ENCODE measurements at regions not wholly inside any gene's neighbourhood (a gene's known extent, or its start where the extent isn't known, plus 50 kb on each side); places are given as distances from the start of the nearest gene placed in this dataset.
A peak's percentile ranks its signal among the peaks of the same experiment; 100 is the strongest.
"Not testable (repeated sequence)": the region's sequence is repeated elsewhere in the genome, so short reads cannot be mapped to it uniquely, and the experiment has no call there.

DNA sequence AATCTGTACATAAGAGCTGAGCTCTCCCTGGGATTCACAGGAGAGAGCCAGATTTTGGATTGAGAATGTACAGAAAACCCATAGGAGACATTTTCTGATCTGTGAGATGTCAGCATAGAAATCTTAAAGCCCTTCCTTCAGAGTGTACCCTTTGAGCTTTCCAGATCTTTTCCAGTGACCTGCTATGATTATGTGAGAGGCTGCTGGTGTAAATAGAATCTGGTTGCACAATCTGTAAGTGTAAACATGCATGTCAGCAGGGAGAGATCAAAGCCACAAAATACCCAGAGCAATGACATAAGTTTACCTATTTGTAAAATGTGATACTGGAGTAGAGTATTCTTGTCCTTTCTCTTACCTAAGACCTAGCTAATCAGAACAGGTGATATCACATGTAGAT, 471.9 kb downstream of the FOXD4L5 start:
- not testable (repeated sequence) for H3K27me3 Mint-ChIP-seq (ENCODE audit: insufficient read depth); H3K4me1 Mint-ChIP-seq (ENCODE audit: low read depth); H3K4me3 Mint-ChIP-seq; H3K9me3 Mint-ChIP-seq; H3K27ac Mint-ChIP-seq; H3K36me3 Mint-ChIP-seq (ENCODE audit: low read depth); DNase-seq

DNA sequence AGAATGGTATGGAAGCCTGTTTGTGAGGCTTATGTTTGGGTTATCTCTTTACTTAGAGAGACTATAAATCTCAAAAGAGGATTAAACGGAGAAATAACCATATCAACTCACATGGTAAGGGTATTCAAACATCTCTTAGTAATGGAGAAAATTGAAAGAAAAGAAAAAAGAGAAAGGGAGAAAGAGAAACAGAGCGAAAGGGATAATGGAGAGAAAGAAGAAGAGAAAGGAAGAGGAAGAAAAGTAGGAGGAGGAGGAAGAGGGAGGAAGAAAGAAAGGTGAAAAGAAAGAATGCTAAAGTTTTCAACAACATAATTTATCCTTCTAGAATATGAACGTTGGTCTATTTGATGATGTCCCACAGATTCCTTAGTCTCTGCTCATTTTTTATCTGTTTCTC, 506.3 kb downstream of the FOXD4L5 start:
- not testable (repeated sequence) for H3K9me3 Mint-ChIP-seq; H3K36me3 Mint-ChIP-seq (ENCODE audit: low read depth); H3K4me1 Mint-ChIP-seq (ENCODE audit: low read depth); H3K27me3 Mint-ChIP-seq (ENCODE audit: insufficient read depth); DNase-seq; H3K27ac Mint-ChIP-seq; H3K4me3 Mint-ChIP-seq

DNA sequence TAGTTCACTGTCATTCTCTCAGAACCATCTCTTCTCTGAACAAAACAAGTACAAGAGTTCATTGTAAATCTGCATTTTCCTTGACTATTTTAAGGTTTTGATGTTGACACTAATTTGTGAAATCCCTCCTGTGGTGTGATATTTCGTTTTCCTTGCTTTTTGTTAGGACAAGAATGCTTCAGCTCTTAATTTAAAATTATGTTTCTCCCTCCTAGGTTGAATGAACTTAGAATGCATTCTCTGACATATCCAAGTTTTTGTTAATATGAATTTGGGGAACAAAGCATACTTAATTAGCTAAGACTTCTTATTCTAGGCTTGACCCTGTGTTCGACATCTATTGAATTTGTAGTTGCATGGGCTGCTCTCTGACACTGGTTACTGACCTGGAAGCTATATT, 508.7 kb downstream of the FOXD4L5 start:
- not testable (repeated sequence) for DNase-seq; H3K27me3 Mint-ChIP-seq (ENCODE audit: insufficient read depth); H3K4me3 Mint-ChIP-seq; H3K4me1 Mint-ChIP-seq (ENCODE audit: low read depth); H3K27ac Mint-ChIP-seq; H3K36me3 Mint-ChIP-seq (ENCODE audit: low read depth); H3K9me3 Mint-ChIP-seq

DNA sequence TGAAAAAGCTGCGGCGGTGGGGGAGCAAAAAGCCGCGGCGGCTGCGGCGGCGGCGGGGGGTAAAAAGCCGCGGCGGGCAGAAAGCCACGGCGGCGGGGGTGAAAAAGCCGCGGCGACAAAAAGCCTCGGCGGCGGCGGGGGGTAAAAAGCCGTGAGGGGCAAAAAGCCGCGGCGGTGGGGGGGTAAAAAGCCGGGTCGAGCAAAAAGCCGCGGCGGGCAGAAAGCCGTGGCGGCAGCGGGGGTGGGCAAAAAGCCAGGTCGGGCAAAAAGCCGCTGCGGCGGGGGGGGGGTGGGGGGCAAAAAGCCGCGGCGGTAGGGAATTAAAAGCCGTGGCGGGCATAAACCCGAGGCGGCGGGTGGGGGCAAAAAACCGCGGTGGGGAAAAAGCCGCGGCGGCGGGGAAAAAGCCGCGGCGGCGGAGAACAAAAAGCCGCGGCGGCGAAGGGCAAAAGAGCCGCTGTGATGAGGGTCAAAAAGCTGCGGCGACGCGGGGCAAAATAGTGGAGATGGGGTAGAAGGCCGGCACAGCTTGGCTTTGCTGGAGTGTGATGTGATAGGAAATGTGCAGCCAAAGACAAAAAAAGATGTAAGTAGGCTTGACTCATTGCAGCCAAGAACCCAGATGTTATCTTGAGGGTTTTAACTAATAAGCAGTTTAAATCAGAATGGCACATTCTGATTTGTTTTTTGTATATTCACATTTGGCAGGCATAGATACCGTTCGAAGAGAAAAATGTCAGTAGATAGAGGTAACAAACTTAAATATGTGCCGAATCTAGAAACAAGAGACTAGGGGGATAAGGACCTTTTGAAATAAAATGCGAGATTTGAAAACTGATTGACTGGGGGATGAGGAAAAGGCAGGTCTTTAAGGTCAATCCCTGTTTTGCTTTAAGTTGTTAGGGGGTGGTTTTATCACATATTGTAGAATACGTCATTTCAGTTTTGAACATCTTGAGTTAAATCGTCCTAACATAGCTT, 509.9 kb downstream of the FOXD4L5 start:
- H3K4me3 Mint-ChIP-seq; H3K27ac Mint-ChIP-seq; H3K9me3 Mint-ChIP-seq; H3K4me1 Mint-ChIP-seq (ENCODE audit: low read depth); H3K27me3 Mint-ChIP-seq (ENCODE audit: insufficient read depth); H3K36me3 Mint-ChIP-seq (ENCODE audit: low read depth); DNase-seq: not testable (repeated sequence)

DNA sequence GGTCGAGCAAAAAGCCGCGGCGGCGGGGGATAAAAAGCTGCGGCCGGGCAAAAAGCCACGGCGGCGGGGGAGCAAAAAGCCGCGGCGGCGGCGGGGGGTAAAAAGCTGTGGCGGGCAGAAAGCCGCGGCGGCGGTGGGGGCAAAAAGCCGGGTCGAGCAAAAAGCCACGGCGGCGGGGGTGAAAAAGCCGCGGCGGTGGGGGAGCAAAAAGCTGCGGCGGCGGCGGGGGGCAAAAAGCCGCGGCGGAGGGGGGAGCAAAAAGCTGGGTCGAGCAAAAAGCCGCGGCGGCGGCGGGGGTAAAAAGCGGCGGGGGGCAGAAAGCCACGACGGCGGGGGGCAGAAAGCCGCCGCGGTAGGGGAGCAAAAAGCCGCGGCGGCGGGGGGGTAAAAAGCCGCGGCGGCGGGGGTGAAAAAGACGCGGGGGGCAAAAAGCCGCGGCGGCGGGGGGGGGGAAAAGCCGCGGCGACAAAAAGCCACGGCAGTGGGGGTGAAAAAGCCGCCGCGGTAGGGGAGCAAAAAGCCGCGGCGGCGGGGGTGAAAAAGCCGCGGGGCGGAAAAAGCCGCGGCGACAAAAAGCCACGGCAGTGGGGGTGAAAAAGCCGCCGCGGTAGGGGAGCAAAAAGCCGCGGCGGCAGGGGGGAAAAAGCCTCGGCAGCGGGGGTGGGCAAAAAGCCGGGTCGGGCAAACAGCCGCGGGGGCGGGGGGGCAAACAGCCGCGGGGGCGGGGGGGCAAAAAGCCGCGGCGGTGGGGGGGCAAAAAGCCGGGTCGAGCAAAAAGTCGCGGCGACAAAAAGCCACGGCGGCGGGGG, 510.8 kb downstream of the FOXD4L5 start:
- DNase-seq; H3K27me3 Mint-ChIP-seq (ENCODE audit: insufficient read depth); H3K9me3 Mint-ChIP-seq; H3K4me3 Mint-ChIP-seq; H3K4me1 Mint-ChIP-seq (ENCODE audit: low read depth); H3K27ac Mint-ChIP-seq; H3K36me3 Mint-ChIP-seq (ENCODE audit: low read depth): not testable (repeated sequence)

DNA sequence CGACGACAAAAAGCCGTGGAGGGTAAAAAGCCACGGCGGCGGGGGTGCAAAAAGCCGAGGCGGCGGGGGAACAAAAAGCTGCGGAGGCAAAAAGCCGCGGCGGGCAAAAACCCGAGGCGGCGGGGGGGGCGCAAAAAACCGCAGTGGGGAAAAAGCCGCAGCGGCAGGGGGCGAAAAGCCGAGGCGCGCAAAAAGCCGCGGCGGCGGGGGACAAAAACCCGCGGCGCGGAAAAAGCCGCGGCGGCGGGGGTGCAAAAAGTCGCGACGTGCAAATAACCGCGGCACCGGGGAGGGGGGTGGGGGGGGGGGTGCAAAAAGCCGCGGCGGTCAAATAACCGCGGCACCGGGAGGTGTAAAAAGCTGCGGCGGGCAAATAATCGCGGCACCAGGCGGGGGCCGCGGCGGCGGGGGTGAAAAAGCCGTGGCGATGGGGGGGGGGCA, 511.5 kb downstream of the FOXD4L5 start:
- Mint-ChIP-seq H3K4me1 (ENCODE audit: low read depth) (no peaks in the 10 kb centered on the region), H3K27me3 (ENCODE audit: insufficient read depth) (peaks cover 5% of the 10 kb centered on the region; the same call in 1 of the 2 replicates)

DNA sequence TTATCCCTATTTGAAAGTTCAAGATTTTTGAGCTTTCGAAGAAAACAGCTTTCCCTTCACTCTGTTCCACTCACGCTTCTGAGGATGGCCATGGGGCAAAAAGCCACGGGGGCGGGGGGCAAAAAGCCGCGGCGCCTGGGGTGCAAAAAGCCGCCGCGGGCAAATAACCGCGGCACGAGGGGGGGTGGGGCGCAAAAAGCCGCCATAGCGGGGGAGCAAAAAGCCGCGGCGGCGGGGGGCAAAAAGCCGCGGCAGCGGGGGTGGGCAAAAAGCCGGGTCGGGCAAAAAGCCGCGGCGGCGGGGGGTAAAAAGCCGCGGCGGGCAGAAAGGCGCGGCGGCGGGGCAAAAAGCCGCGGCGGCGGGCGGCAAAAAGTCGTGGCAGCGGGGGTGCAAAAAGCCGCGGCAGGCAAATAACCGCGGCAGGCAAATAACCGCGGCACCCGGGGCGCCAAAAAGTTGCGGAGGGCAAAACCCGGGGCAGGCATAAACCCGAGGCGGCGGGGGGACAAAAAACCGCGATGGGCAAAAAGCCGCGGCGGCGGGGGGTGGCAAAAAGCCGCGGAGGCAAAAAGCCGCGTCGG, 512.2 kb downstream of the FOXD4L5 start:
- not testable (repeated sequence) for H3K27me3 Mint-ChIP-seq (ENCODE audit: insufficient read depth); H3K27ac Mint-ChIP-seq; H3K9me3 Mint-ChIP-seq; DNase-seq; H3K36me3 Mint-ChIP-seq (ENCODE audit: low read depth); H3K4me1 Mint-ChIP-seq (ENCODE audit: low read depth); H3K4me3 Mint-ChIP-seq

More for the DNA sequence above, 511.5 kb downstream of the FOXD4L5 start:
- Mint-ChIP-seq H3K9me3 (no peaks in the 10 kb centered on the region), H3K27ac (no peak overlapping the region), H3K36me3 (ENCODE audit: low read depth) (no peaks in the 10 kb centered on the region), H3K4me3 (no peak overlapping the region)
- TF ChIP-seq, protein P1, sequence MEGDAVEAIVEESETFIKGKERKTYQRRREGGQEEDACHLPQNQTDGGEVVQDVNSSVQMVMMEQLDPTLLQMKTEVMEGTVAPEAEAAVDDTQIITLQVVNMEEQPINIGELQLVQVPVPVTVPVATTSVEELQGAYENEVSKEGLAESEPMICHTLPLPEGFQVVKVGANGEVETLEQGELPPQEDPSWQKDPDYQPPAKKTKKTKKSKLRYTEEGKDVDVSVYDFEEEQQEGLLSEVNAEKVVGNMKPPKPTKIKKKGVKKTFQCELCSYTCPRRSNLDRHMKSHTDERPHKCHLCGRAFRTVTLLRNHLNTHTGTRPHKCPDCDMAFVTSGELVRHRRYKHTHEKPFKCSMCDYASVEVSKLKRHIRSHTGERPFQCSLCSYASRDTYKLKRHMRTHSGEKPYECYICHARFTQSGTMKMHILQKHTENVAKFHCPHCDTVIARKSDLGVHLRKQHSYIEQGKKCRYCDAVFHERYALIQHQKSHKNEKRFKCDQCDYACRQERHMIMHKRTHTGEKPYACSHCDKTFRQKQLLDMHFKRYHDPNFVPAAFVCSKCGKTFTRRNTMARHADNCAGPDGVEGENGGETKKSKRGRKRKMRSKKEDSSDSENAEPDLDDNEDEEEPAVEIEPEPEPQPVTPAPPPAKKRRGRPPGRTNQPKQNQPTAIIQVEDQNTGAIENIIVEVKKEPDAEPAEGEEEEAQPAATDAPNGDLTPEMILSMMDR (IDR thresholded peaks at IDR 0.05) = no peak
- no peak for DNase-seq

DNA sequence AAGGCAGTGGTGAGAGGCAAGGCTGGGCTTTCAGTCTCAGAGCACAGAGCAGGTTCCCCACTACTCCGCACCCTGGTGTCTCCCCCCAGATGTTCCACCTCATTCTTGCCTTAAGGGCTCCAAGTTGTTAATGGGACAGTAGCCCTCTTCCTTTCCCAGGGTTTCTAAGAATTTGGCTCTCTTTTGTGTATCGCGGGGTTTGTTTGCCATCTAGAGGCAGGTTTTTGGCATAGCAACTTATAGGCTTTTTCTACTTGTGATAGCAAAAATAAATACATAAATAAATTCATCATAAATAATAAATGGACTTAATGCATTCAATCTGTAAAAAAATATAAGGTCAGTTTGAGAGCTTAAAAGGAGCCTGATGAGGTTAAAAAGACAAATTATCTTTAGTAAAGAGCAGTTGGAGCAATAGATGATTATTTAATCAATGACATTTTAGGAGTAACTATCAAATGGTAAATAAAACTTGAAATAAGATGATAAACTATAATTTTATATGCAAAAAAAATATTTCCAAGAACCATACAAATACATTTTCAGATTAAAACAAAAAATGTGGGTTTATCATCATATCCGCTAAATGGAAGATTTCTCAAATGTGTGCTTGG, 512.8 kb downstream of the FOXD4L5 start:
- H3K4me3 Mint-ChIP-seq; H3K36me3 Mint-ChIP-seq (ENCODE audit: low read depth); H3K4me1 Mint-ChIP-seq (ENCODE audit: low read depth); H3K9me3 Mint-ChIP-seq; H3K27ac Mint-ChIP-seq; DNase-seq; H3K27me3 Mint-ChIP-seq (ENCODE audit: insufficient read depth): not testable (repeated sequence)
- TF ChIP-seq, protein P1 (IDR thresholded peaks at IDR 0.05) = peak; percentile 36; the same call in 1 of the 2 replicates
